Stimulated activated CD8-positive, alpha-beta memory T cell treated with anti-CD3 and anti-CD28 coated beads, Interleukin-2, amount 100 ng/mL, for 48 hours (primary cell): ENCODE measurements at regions not wholly inside any gene's neighbourhood (a gene's known extent, or its start where the extent isn't known, plus 50 kb on each side); places are given as distances from the start of the nearest gene placed in this dataset.
A peak's percentile ranks its signal among the peaks of the same experiment; 100 is the strongest.
"Not testable (repeated sequence)": the region's sequence is repeated elsewhere in the genome, so short reads cannot be mapped to it uniquely, and the experiment has no call there.

Source experiments
- DNase-seq, 2 donors: peaks; one replicate each; pipeline ENCODE4 v3.0.0-alpha.2; 2020; ENCODE audit warnings: low read depth in 2 of 2

DNA sequence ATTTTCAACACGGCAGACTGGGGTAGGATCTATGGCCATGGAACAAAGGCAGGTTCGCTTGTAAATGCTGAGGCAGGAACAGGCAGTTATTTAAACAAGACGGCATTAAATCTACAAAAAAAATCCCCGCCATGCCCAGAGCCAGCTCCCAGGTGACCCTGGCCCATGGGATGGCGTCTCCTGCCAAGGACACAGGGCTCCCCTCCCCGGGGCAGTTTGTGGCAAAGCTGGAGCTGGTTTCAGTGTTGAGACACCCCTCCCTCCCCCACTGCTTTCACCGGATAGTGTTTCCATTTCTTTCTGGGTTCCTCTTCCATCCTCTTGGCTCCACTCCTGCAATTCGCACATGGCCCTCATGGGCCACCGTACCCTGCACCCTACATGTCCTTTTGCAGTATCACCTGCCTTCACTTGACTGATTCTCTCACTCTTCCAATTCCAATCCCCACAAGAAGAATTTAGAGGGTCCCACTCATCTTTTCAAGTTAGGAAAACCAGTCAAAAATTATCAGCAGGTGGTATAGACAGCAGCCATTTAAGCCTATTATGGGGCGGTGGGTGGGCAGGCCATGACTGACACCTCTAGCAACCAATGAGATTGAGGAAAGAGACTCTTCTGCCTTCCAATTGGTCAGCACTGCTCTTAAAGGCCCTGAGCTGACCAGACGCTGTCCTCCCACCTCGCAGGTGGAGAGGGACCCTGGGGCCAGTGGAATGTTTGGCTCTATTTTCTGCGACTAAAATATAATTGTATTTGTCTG lies 52.0 kb downstream of the OLIG1 start:
- no peak for DNase-seq

DNA sequence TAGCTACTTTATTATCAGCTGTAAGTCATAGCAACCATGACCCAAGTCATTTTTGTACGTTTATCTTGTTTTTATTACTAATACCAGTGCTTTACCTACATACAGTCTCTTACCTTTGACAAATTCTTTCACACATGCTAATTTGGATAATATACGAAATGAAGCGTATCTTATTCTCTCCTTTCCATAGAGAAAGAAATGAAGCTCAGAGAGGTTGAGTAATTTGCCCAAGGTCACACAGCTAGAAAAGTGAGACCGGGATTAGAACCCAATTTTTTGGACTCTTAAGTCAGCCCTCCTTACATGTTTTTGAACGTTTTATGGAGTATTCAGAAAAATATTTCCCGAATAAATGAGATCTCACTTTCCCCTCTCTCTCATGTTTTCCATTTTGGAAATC lies 52.6 kb downstream of the OLIG1 start:
- no peak for DNase-seq

DNA sequence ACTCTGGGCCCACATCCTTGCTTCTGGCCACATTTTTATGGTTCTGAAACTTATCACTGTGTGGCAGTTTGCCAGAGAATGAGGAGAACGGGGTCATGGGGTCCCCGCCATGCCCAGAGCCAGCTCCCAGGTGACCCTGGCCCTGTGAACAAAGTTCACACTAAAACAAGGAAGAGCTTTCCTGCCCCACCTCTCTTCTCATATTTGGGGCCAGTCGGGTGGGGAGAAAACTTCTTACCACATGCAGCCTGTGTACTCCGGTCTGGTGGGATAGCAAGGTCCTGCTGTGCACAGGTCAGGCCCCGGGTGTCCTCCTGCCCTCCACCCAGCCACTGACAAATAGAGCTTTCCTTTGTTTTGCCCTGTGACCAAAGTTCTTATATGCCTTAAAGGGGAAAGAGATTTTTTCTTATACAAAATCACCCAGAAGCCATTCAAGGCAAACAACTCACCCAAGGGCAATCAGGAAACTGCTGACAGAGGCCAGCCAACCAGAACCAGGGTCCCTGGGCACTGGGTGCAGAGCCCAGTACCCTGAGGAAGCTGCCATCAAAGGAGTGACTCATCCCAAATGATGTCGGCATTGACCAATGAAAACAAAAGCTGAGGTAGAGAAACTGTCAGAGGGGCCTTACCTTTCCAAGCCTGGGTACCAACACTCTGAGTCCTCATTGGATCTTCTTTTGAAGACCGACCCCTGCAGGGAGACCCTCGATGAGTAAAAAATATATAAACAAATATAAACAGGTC lies 53.6 kb downstream of the OLIG1 start:
- no peak for DNase-seq

DNA sequence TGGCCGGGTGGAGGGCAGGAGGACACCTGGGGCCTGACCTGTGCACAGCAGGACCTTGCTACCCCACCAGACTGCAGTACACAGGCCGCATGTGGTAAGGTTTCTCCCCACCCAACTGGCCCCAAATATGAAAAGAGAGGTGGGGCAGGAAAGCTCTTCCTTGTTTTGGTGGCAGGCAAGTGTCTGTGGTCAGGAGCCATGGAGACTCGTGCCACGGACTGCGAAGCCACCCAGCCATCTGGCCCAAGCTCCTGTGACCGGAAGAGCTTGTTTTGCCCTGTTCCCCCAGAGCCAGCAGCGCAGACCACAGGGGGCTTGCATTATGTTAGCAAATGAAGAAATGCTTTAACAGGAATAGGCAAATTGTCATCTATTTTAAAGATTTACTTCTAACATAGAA lies 54.9 kb downstream of the OLIG1 start:
- no peak for DNase-seq

DNA sequence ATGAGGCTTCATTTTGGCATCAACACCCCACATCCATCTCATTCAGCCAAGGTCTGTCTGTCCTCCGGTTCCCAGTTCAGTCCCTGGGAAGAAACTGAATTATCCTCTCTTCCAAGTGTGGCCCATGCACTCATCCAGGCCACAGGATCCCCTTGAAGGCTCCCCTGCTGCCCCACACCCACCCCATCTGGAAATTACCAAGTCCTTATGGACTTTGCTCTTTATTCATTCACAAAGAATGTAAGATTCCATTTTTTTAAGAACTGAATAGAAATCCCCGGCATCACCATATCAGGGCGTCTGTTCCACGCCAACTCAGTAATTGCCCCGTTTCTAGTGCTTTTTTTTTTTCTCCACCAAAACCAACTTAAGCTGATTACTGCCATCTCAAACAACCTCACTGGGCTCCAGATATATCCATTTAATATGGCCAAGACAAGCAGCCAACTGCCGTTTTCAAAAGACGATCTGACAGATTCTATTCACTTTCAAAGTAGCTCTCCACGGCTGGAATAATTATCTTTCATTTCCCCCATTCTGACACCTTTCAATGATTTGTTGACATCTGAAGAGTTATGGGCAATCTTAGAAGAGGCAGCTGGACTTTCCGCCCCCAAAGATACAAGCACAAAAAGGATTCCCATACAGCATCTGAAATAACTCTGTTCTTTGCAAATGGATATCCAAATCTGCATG lies 55.9 kb downstream of the OLIG1 start:
- no peak for DNase-seq

DNA sequence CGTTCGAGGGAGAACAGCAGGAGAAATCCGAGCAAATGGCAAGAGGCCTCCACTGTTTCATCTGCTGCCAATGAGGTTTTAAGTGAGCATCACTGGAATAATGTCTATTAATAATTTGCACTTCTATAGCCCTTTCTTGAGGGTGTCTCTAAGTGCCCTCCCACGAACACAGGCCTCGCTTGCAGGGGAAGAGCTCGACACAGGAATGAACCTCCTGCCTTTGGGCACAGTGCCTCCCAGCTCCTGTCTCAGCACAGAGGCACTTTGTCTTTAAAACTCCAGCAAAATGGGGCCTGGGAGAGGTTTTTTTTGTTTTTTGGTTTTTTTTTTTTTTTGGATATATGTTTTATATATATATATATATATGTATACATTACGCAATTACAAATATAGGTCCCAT lies 56.6 kb downstream of the OLIG1 start:
- no peak for DNase-seq

DNA sequence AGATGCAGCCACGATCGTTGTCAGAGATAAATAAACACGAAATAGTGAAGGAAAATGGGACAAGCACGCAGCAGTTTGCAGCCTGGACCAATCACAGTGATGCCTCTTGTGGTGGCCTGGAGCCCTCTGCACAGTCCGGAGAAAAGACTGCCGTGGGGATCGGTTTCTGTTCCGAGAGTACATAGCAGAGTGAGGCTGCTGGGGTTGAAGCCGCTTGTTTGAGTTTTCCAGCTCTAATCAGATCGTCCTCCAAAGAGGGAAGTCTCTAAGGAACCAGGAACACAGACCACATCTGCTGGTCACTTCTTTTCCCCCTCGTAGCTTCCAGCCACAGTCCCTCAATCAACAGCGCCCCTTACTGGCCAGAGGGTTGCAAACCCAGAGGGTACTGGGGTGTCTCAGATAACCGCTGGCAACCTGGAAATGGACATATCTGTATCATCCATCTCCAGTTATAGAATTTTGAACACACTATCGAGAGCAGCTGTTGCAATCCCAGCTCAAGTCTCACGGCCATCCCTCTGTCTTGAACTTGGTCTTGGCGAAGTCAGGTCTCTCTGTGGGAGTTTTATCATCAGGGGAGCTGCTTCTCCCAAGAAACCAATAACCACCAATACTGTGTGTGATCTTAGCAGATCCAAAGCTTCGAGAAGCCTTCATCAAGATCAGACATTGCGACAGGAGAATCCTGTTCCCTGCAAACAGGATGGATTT lies 57.4 kb downstream of the OLIG1 start:
- DNase-seq: peak; percentile 34 to 45

DNA sequence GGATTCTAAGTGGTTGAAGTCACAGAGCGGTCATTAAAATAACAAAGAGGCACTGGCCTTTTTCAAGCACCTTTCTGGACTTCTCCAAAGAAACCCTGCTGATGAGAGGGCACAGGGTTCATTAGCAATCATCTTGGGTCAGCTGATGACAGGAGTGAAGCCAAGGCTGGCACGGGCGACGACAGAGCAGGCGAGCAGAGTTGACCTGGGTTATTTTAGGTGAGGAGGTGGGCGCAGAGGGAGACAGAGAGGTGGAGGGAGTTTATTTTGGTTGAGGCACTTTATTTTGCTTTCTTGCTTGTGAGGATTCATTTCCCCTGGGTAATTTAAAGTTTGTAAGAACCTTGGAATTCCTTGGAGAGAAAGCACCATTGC lies 57.9 kb downstream of the OLIG1 start:
- DNase-seq: no peak

DNA sequence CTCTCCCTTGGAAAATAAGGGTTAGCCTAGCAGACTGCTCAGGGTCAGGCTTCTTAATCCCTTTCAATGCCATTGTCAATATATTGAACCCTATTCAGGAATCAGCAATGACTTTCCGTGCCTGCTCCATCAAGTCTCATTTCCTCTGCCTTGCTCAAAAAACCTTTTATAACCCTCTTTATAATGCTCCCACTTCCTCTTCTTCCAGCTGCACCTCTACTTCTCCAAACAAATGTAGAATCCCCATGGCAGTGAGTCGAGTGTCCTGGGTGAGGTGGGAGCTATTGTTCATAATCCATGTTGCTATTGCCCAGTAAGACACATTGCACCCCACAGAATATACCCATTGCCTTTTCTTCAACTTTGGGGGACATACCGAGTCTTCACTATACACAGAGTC lies 58.6 kb downstream of the OLIG1 start:
- DNase-seq: no peak

DNA sequence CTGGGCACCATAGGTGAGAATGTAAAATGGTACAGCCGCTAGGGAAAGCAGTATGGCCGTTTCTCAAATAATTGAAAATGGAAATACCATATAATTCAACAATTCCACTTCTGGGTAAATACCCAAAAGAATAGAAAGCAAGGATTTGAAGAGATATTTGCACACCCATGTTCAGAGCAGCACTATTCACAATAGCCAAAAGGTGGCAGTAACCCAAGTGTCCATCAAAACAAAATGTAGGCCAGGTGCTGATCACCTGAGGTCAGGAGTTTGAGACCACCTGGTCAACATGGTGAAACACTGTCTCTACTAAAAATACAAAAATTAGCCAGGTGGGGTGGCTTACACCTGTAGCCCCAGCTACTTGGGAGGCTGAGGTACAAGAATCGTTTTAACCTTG lies 62.1 kb downstream of the OLIG1 start:
- DNase-seq: no peak

DNA sequence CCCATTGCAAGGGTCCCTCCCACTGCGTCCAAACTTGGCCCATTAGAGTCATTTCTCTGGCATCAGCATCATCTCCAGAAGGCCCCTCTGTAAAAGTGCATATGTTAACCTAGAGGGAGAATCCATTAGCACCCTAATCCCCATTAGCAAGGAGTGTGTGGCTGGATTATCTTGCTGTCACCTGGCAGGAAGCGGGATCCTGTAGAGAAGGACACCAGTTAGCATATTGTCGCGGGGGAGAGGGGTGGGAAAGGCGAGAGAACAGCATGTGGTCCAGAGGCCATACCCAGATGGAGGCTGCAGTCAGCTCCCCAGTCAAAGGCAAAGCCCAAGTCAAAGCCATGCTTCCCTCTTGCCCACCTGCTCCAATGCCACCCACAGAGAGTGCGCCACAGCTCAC lies 64.0 kb downstream of the OLIG1 start:
- no peak for DNase-seq

DNA sequence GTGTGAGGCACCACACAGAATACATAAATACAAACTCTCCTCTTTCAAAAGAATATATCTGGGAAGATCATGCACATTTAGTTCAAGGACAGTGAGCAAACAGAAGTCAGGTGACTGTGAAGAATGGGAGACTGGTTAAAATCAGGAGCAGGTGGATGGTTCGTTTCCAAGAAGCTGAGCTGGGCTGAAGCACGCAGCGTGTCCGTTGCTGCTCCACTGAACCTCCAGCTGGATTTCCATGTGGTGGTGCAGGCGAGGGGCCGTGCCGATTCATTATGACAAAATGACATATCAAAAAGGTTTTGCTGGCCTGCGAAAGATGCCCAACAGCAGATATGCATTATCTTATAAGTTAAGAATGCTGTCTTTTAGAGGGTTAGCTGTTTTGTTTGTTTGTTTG lies 66.0 kb downstream of the OLIG1 start:
- DNase-seq: no peak

DNA sequence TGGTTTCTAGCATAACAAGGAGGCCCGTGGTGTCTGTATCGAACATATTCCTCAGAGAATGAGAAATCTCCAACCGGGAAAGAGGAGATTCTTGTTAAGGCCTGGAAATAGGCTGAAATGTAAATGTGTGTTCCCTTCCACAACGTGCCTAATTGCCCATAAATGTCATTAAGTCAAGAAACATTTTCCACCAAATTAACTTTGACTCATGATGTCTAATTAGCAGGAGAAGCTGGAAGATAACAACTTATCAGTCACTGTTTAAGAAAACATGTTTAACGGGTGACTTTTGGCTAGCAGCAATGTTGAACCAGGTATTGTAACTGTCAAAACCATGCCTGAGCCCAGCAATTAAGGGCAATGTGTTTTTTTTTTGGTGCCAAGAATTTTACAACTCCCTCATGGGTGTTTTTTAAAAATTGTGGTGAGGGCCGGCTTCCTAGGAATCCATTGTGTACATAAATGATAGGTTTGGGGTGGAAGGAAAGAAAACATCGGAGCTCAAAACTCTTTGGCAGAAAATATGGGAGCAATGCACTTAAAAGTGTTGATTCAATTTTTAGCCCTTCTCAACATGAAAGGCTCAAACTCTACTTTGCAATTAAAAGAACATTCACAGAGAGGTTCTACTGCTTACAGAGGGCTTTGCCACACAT lies 67.0 kb downstream of the OLIG1 start:
- no peak for DNase-seq

DNA sequence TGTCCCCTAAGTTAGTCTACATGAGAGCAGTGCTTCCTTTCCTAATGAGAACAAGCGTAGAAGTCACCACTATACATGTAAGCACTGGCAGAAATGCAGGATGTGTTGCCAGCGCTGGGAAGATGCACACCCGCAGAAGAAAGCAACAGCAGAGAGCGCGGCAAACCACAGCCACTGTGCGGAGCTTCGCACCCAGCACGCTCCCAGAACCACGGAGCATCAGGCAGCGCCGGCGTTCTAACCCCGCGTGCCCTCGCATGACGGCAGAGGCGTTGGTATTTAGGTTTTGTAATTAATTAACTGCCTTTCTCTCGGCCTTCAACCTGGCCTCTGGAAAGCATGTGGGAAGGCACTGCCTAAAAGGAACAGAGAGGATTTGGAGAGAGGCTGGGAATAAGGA lies 69.1 kb downstream of the OLIG1 start:
- no peak for DNase-seq

DNA sequence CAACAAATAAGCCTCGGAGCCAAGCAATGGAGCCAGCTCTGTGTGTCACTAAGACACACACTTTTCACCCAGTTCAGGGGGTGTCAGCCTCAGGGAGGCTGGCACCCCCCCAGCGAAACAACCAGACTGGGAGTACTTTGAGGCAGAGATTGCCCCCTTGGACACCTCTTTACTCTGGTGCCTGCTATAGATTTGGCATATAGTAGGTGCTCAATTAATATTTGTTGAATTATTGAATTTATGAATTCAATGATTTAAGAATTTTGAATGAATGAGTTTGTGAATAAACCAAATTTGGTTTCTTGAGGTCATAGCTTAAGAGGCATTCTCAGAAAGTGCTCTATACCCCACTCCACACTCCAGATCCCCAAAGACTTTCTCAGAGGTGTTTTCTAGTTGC lies 70.3 kb downstream of the OLIG1 start:
- DNase-seq: no peak

DNA sequence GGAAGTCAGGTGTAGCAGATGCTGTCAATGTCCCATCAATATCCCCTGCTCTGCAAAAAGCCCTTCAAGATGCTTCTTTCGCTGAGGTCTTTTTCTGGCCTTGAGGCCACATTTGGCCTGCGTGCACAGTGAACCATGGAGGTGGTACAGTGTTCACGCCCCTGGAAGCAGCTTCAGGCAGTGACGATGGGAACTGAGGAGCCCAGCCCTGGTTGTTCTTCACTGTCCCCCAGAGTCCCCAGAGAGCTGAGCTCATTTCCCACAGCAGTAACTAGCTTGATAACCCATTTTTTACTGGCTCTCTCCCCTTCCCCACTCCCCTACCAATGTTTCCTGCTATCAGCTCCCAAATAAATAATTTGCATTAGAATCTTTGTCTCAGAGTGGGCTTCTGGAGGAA lies 76.5 kb downstream of the OLIG1 start:
- no peak for DNase-seq

DNA sequence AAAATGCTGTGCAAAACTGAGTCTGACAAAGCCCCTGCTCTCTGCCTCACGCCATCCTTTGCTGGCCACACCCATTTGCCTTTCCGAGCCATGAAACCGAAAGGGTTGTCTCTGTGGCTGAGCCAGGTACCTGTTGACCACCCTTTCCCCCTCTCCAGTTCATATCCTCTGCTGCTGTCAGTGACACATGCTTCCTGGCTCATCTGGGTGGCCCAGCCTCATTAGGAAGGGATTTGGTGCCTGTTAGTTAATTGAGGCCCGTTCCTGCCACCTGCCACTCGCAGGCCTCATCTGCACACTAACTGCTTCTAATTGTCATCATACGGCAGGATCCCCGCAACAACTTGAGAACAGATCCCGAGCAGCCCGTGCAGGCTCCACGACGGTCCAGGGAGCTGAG lies 79.2 kb downstream of the OLIG1 start:
- DNase-seq: no peak

DNA sequence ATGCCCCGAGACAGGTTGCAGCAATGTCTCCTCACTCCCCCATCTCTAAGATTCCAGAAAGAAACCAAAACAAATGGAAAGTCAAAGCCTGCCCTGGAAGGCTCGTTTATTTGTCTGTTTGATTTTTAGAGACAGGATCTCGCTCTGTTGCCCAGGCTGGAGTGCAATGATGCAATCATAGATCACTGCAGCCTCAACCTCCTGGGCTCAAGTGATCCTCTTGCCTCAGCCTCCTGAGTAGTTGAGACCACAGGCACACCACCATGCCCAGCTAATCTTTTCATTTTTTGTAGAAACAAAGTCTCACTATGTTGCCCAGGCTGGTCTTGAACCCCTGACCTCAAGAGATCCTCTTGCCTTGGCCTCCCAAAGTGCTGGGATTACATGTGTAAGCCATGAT lies 78.8 kb upstream of the IFNAR2 start:
- not testable (repeated sequence) for DNase-seq

DNA sequence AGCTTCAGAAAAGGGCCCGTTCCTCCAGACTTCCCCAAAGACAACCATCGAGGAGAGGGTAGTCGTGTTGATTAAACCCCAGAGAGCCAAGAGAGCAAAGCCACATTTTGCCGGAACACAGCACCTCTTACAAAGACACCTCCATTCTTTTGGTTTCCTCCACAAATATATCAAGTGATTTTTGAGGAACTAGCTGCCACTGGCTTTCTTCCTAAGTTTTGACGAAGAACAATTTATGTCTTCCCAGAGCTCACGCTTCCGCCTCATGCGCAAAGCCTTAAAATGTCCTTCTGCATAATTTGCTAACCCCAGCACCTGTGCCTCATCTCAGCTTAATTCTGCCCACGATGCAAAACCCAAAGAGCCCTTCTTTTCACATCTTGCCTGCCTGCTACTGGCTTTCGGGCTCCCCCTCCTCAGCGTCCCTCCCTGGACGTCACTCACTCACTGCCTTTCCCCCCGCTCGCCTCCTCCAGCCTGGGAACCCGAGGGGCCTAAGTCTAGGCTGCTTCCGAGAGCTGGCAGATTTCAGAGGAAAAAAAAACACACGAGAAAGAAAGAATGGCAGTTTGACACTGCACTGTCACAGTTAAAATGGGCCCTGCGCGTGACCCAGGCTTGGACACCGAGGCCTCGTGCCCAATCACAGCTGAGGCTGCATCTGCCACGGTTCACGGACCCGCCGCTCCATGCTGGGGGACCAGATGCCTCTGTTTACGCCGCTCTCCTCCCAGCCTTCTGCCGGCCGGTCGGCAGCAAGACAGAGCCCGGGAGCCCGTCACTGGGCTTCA lies 77.6 kb upstream of the IFNAR2 start:
- DNase-seq: no peak

DNA sequence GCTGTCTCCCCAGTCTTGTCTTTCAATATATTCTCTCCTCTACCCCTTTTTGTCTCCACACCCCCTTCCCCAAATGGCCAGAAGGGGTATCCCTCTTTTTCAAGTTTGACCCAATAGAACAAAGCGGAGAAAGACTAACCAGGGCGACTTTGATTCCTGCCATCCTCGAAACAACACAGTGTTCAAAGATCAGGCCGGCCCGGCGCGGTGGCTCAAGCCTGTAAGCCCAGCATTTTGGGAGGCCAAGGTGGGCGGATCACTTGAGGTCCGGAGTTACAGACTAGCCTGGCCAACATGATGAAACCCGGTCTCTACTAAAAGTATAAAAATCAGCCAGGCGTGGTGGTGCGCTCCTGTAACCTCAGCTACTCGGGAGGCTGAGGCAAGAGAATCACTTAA lies 77.0 kb upstream of the IFNAR2 start:
- DNase-seq: no peak

DNA sequence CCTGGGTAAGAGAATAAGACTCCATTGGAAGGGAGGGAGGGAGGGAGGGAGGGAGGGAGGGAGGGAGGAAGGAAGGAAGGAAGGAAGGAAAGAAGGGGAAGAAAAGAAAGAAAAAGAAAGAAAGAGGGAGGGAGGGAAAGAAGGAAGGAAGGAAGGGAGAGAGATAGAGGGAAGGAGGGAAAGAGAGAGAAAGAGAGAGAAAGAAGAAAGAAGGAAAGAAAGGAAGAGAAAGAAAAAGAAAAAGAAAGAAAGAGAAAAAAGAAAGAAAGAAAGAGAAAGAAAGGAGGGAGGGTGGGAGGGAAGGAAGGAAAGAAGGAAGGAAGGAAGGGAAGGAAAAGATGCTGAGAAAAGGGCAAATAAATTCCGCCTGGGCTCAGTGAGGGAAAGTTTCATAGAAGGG lies 74.7 kb upstream of the IFNAR2 start:
- no peak for DNase-seq
